GM21423 (cell line): ENCODE measurements at regions not wholly inside any gene's neighbourhood (a gene's known extent, or its start where the extent isn't known, plus 50 kb on each side); places are given as distances from the start of the nearest gene placed in this dataset.

Experiments
- ATAC-seq: cut with Tn5 transposase; IDR thresholded peaks from one replicate; pipeline ENCODE4 v1.9.1; 2021; ENCODE audit warnings: mild to moderate bottlenecking, moderate library complexity; ENCODE audit not compliant: unreplicated experiment

DNA sequence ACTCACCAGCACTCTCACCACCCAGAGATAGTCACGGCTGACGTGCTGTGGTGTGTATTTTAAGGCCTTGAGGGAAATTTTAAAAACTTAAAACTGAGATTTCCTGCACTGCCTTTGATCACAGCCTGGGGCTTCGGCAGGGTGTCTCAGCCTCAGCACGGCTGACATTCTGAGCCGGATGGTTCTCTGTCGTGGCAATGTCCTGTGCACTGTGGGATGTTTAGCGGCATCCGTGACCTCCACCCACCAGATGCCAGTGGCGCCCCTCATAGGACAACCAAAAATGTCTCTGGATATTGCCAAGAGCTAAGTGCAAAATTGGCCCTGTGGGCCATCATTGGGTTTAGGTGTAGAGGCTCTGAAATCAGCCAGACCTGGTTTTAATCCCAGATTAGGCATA is 142.2 kb upstream of the KCNG1 start:
- no peak for ATAC-seq

DNA sequence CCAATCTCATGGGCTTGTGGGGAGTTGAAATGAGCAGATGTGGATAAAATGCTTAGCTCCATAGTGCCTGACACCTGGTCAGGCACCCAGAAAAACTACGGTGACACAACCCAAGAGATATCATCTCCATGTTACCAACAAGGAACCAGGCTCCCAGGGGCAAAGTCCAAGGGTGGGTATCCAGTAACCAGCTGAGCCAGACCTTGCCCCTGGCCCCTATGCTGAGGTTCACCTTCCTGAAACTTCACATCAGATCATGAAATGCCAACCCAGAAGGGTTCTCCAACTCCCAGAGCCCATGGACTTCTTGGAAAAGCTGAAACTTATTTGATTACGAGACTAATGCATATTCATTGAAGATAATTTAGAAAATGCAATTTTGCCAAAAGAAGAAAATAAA is 141.8 kb upstream of the KCNG1 start:
- ATAC-seq, result no peak

DNA sequence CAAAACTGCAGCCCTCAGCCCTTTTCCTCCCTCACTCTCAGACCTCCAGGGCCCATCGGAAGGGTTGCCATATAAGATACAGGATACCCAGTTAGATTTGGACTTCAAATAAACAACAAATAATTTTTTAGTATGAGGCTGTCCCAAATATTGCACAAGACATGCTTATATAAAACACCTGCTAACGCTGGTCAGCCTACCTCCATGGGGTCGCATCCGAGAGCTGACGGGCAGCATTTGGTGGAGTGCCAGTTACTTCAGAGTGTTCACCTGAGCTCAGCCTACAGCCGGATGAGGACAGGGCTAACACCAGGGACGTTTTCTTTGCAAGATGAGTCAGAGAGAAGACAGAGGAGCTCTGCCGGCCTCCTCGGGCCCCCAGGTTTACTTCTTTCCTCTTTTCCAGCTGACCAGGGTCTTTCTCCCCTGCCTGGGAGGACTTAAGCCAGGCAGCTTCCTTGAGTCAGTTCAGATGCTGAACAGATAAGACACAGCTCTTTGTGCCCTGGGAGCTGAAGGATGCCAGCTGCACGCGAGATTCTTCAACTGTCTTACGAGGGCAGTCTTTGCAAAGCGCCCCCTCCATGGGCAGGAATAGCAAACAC is 141.2 kb upstream of the KCNG1 start:
- no peak for ATAC-seq

DNA sequence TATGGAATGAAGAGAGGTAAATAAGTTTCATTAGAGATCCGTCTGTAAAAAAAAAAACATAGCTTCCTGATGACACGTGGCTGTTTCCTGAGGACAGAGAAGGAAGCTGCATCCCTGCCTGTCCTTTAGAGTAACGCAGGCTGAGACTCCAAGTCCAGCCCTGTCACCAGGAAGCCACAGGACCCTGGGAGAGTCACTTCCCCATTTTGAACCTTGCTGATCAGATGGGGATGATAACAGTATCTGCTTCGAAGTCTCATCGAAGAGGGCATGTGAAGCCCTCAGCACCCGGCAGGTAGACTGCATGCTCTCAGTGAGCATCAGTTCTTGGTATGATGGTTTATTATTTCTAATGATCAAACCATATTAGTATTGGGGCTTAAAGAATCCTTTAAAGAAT is 139.1 kb upstream of the KCNG1 start:
- no peak for ATAC-seq

DNA sequence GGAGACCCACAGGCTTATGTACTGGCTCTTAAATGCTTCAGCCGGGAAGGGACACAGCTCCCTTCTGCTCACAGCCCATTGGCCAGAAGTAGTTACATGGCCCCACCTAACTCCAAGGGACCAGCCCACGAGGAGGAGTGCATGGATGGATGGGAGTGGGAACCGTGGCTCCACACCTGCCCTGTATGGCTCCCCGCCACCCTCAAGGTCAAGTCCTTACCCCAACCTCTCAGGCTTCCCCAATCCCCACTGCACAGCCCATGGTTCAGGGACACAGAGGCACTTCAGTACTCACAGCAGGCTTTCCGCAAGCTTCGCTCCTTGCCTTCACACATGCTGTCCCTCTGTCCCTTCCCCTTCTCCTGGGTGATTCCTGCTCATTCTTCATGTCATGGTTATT is 137.9 kb upstream of the KCNG1 start:
- no peak for ATAC-seq

DNA sequence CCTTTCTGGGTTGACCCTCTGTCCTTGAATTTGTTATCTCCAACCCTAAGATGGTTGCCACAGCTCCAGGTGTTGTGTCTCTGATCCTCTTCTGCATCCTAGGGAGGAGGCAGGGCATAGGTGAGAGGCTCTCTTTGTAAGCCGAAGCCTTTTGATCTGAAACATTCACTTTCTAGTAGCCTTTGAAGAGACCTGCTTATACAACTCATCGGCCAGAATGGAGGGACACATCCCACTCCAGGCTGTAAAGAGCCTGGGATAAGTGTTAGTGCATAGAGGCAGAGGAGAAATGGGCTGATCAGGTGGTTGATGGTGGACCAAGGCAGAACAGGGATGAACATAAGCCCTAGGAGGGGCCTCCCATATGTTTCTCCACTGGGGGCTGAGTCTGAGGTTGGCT is 137.1 kb upstream of the KCNG1 start:
- ATAC-seq, result no peak

DNA sequence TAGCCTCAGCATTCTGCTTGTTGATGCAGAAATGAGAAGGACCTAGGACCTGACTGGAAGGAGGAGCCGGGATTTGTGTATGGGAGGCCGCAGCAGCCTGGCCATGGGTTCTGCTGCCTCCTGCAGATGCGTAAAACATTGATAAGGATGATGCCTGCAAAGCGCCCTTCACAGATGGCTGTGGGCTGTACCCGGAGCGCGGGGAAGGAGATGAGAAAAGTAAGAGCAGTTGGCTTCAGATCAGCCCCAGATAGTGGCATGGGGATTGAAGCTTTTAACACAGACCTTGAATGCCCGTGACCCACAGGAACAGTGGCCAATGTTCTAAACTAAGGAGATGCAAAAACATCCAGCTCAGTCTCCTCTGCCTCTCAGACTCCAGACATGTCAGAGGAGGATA is 136.4 kb upstream of the KCNG1 start:
- no peak for ATAC-seq

DNA sequence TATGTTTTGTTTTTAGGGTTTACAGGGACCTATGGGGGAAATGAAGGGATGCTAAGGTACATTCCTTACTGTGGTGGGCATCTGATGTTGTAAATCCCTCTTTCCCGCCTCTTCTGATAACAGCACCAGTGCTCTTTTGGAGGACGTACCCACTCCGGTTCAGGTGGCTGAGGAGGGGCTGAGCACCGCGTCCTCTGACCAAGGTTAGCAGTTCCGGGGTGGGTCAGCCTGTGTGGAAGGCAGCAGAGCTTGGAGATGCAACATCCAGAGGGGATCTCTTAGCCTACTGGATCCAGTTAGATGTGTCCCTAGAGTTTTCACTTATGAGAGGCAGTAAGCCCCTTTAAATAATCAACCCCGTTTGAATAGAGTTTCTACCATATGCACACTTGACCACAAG is 135.3 kb upstream of the KCNG1 start:
- ATAC-seq, result no peak

DNA sequence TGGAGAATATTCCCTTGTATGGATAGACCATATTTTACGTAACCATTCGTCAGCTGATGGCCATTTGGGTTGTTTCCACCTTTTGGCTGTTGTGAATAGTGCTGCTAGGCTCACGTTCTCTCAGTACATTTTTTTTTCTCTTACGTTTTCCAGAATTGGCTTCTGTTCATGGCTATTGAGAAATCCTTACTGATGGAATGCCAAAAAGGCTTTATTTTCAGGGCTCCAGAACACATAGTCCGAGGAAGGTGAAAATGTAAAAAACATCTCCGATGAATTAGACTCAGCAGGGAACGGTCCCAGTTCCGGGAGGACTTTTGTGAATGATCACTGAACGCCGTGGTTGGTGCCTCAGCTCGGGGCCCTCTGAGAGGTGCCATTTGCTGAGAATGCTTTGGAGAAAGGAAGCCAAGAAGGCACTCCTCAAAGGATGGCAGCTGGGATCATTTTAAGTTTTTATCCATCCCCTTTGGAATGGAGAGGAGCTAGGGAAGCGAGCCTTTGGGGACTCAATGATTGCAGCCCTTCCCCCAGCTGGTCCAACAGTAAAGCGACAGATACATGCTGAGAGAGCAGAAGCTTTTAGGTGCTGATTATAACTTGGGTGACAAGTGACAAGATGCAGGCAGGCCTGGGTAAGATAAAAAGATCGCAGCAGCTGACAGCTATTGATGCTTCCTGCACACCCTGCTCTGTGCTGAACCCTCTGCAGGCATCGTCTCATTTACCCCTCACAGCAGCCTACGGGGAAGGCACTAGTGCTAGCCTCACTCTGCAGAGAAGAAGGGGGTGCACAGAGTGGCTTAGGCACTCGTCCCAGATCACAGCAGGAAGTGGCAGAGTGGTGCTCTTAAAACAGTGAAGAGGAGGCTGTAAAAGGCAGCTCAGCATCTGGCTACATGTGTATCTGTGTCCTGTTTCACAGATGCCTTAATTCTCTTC is 133.4 kb upstream of the KCNG1 start:
- no peak for ATAC-seq

DNA sequence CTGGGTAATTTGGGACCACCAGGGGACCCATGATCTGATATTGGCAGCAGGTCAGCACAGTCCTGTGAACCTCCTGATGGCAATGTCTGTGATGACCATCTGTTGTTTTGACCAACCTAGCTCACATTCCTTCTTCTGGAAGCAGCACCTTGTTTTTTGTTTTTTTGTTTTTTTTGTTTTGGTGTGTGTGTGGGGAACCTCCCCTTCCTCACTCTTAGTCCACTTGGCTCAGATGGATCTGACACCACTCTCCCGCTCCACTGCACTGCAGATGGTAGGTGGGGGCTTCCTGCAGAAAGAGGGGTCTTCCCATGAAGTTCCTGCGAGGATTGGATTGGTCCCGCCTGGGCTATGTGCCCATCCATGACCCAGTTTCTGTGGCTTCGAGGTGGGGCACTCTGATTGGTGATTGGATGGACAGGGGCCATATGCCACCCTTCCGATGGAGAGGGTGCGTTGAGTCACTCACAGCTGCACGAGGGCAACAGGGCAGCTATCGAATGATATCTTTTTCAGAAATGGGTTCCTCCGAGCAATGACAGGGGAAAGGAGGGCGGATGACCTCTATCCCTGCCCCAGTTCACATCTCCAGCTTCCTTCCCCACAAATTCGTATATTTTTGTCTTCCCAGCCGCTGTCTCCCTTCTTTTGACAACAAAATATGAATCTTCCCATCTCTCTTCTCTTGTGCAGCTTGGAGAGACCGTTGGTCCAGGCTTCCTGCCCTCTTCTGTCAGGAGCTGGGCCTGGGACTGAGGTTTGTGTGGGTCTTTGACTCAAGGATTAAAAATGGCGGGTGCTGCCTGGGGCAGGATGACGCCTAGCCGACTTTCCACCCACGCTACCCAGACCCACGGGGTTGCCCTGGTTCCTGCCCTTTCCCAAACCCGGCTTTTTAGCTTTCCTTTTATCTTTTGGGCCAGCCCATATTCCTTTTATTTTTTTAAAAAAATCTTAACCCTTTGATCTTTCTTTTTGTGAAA is 132.1 kb upstream of the KCNG1 start:
- no peak for ATAC-seq

DNA sequence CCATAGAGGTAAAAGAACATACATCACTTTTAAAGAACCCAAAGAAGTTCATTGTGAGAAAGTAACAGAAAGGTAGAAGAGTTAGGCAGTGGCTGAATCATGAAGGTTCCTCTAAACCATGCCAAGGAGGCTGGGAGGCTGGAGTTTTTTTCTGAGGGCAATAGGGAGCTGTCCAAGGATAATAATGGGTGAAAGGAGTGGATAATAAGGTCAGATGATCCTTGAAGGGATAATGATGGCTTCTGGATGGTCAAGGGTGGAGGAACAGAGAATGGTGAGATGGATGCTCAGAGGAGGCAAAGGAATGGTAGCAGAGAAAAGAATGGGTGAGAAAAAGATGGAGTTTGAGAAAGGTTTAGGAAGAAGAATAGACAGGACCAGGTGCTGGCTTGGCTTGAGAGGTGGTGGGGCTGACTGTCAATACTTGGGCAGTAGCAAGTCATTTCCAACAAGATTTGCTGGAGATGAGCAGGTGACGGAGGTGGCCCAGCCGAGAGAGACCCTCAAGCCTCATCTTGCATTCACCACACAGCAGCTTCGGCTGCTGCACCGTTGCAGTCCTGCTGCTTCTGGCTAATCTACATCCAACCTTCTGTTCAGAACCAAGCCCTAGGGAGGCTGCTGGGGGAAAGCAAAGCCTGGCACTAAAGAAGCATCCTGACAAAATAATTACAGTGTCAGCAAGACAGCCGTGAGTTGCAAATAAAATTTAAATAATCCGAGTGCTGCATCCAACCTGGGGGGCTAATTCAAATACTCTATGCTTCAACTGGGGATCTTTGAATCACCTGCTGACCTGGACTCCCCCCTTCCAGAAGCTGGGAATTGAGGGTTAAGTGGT is 131.2 kb upstream of the KCNG1 start:
- ATAC-seq, result no peak

DNA sequence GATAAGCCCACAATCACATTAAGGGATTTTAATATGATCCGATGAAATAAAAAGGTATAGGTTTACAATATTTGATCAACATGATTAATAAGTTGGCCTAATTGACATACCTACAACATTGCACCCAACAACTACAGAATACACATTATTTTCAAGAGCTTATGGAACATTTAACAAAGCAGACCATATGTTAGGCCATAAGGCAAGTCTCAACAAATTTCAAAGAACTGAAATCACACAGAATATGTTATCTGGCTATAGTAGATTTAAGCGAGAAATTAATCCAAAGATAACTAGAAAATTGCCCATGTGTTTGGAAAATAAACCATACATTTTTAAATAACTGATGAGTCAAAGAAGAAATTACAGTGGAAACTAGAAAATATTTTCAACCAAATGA is 126.0 kb upstream of the KCNG1 start:
- no peak for ATAC-seq

DNA sequence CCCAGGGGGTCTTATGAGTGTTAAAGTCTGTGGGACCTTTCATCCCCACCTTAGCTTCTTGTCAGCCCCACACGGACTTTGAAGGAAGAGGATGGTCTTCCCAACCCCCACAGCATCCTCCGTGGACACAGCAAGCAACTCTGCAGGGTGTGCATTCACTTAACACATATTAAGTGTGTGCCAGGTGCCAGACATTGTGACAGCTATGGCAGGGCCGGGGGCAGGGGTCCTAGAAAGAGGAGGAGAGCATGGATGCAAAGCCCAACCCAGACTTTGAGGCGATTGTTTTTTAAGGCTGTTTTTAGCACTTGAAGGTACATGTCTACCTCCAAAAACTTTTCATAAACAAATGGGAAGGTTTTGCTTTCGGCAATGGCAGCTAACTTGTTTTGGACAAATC is 121.6 kb upstream of the KCNG1 start:
- ATAC-seq, result no peak

DNA sequence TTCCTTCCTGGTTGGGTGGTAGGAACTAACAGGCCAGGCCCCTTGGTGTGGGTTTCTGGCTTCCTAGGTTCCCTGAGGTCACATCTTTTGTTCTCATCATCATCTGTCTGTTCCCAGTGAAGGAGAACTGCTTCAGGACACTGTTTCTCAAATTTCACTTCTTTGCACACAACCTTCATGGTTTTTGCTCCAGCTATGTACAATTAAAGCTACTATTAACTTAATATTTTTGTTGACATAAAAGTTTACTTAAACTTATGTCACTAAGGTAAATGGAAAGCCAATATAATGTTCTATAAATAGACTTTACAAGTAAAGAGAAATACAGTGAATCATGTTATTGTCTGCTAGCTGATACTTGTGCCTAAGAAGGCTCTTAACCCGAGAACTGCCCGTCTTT is 120.7 kb upstream of the KCNG1 start:
- ATAC-seq, result no peak

DNA sequence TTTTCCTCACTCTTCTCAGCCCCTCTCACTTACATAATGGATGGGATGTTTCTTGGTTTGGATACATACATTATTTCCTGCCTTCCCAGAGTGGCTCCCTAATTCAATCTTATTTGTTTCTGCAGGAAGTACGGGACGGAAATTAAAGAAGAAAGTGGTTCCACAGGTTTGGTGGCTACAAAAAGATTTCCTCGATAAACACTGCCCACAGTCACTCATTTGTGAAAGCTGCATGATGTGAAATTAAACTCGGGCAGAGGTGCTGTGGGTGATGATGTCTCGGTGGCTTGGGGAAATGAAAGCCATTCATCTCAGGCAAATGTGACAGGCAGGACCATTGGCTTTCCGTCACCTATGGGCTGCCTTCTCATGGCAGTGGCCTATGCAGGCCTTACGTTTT is 119.5 kb upstream of the KCNG1 start:
- no peak for ATAC-seq

DNA sequence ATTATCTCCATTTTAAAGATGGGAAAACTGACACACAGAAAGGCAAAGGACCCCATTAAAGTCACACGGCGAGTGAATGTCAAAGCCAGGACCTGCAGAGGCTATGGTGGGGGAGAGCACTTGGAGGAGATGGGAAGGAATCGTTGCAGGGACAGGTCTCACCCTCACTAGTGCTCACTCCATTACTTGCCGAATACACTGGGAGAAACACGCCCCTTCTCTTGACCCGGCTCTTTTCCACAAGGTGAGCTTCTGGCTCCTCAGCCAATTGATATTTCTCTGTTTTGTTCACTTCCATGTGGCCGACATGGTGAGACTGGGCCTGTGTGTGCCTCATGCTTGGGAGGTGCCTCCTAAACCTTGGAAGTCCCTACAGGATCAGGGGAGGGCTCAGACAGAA is 117.8 kb upstream of the KCNG1 start:
- no peak for ATAC-seq

DNA sequence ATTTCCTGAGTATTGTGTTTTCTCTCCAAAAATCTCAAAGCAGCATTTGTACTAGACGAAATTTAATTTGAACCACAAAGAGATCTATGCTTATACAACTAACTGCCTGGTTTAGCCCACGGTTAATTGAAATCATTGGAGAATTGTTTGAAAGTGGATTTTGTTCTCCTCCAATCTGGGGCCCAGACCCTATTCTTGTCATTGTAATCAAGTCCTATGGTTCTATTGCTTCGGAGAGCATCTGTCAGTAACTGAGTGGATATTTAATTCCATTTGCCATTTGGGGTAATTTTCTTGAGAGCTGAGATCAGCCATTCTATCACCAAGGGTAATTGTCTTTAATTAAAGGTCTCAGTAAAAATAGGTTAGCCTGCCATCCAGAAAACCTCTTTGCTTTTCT is 117.0 kb upstream of the KCNG1 start:
- no peak for ATAC-seq

DNA sequence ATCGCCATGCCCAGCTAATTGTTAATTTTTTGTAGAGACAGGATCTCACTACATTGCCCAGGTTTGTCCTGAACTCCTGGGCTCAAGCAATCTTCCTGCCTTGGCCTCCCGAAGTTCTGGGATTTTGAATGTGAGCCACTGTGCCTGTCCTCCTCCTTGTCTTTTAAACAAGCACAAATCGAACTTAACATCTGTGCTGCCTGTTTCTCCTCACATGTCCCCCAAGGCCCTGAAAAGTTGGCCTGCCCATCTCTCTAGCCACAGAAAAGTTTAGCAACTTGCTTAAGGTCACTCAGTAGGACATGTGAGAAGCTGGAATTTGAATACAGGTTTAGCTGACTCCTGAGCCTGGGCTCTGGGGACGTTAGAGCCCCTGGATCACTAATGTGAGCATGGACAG is 115.7 kb upstream of the KCNG1 start:
- ATAC-seq, result no peak

DNA sequence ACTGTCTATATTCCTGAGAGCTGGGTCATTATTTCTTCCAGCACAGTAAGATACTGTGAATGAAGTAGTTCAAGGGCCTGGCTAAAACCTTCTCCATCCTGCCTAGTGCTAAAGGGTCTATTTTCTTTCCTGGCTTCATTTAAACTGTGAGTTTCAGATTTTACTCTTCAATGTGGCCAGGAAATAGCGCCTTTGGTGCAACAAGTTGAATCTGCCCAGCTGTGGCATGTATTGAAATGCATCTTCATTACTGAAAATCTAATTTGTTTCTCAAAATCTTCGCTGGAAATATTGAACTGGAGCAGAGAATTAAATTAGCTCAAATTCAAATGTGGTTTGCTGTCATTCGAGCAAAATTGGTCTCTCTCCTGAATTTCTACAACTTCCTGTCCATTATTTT is 114.6 kb upstream of the KCNG1 start:
- no peak for ATAC-seq

DNA sequence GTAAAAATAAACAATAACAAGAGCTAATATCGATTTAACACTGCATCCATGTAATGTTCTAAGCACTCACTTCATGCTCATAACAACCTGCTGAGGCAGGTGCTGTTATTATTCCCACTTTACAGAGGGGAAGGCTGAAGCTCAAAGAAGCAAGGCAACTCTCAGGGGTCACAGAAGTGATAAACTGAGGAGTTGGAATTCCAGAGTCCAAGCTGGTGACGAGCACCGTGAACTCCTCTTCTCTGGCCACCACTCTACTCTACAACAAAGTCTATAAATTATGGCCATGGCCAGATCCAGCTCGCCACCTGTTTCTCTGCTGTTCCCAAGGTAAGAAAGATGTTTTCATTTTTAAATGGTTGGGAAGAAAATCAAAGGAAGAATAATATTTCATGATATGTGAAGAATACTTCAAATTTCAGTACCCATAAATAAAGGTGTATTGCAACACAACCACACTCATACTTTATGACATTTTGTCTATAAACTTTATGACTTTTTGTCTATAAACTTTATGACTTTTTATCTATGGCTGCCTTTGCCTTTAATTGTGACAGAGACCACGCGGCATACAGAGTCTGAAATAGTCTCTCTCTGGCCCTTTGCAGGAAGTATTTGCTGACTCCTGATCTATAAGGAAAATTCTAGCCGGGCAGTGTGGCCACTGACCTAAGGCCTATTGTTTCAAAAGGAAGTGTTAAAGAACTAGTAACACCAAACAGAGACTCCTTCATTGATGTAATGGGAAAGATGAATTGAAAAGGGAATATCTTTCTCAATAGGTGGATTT is 113.2 kb upstream of the KCNG1 start:
- no peak for ATAC-seq
